ENCODE measurements at regions not wholly inside any gene's neighbourhood (a gene's known extent, or its start where the extent isn't known, plus 50 kb on each side); places are given as distances from the start of the nearest gene placed in this dataset.

DNA sequence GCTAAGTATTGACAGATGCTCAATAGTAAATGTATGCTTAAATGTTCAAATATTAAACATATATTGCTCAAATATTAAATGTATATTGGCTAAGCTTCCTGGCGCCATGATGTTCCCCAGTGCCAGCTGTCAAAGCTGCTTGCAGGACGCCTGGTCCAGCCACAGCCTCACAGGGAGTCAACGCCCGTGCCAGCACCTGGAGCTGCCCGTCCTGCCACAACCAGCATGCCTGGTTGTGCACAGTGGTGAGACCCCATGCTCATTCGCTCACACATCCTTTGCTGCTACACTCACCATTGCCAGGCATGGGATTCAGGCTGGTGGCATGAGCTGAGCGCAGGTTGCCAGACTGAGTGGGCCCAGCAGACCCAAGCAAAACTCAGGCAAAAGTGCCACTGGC, 926.9 kb upstream of the EDIL3 start:
- H3K27ac ChIP-seq (ENCODE audit: extremely low read length, insufficient read depth, low read length): no peak overlapping the region
- DNase-seq (ENCODE audit: low spot score) (no peak), ATAC-seq (no peak), FAIRE-seq (no peak)
- ChIA-PET POLR2A (no interaction called here), CTCF (ENCODE audit: low intra/inter-chr PET ratio, low total read pairs) (no interaction called here)
- intact Hi-C loops (cut with micrococcal nuclease; ENCODE audit: unreplicated experiment) (no loop called here), in situ Hi-C loops (cut with HindIII; ENCODE audit: extremely low pct_ligation_motif_present, low pct_unique_long_range_greater_than_20kb) (no loop called here)
- WGBS (ENCODE audit: low lambda C conversion rate): 13% methylated on average over 7 of the region's 7 CpGs
- H3K79me2 ChIP-seq (ENCODE audit: insufficient read depth, low read length): no peaks in the 10 kb centered on the region
- H3K27me3 ChIP-seq (ENCODE audit: control insufficient read depth in 1 of 2, insufficient read depth in 2 of 2, low read length in 2 of 2): no peaks in the 10 kb centered on the region
- no TSS peak for BruUV-seq (replicated peaks)
- TF ChIP-seq ZNF768 (CRISPR knock-in tag; IDR thresholded peaks at IDR 0.05) (no peak), KDM1A (CRISPR knock-in tag; IDR thresholded peaks at IDR 0.05) (no peak), SNAPC4 (CRISPR knock-in tag; IDR thresholded peaks at IDR 0.05) (no peak), JDP2 (CRISPR knock-in tag; IDR thresholded peaks at IDR 0.05; ENCODE audit: borderline replicate concordance) (no peak), CC2D1A (CRISPR knock-in tag; IDR thresholded peaks at IDR 0.05) (no peak), ZNF775 (CRISPR knock-in tag; IDR thresholded peaks at IDR 0.05; ENCODE audit: borderline replicate concordance) (no peak), ZNF839 (CRISPR knock-in tag; IDR thresholded peaks at IDR 0.05; ENCODE audit: borderline replicate concordance) (no peak), ZNF547 (CRISPR knock-in tag; IDR thresholded peaks at IDR 0.05) (no peak)
- H3K36me3 ChIP-seq (replicated peaks in 1 of 2; ENCODE audit: control insufficient read depth in 1 of 2, insufficient read depth in 2 of 2, low read length in 2 of 2): no peaks in the 10 kb centered on the region
- H3K9me3 ChIP-seq (ENCODE audit: low read length): no peaks in the 10 kb centered on the region
- H3K4me2 ChIP-seq (ENCODE audit: low read depth, low read length): no peak overlapping the region
- H3K4me3 ChIP-seq (replicated peaks in 1 of 3; ENCODE audit: insufficient read depth in 1 of 3, low read depth in 2 of 3, low read length in 3 of 3): no peak overlapping the region
- no peak overlapping the region for H3K9ac ChIP-seq (ENCODE audit: insufficient read depth, low read depth, low read length)
- no peaks in the 10 kb centered on the region for H3K4me1 ChIP-seq (ENCODE audit: insufficient read depth, low read length)
- H2AFZ ChIP-seq (ENCODE audit: low read length): no peak overlapping the region
- H4K20me1 ChIP-seq (ENCODE audit: insufficient read depth, low read length): no peaks in the 10 kb centered on the region

Data from HepG2 (cell line).